NCI-H1105 (cell line): ENCODE measurements at regions not wholly inside any gene's neighbourhood (a gene's known extent, or its start where the extent isn't known, plus 50 kb on each side); places are given as distances from the start of the nearest gene placed in this dataset.

Experiments used
- DNase-seq: peaks from one replicate; lab custom pipeline; 2025; lab: John Stamatoyannopoulos, UW

- DNase-seq: peak; percentile 65
These were observed 222.5 kb downstream of the NXNL2 start for GRCh38 chr9:88757406-88758010.

GRCh38 chr9:88759364-88759763, 224.4 kb downstream of the NXNL2 start:
- no peak for DNase-seq

- DNase-seq: no peak
These were observed 224.3 kb upstream of the S1PR3 start for GRCh38 chr9:88766778-88767503.

- no peak for DNase-seq
These were observed 223.8 kb upstream of the S1PR3 start for GRCh38 chr9:88767504-88767790.

- no peak for DNase-seq
These were observed 218.7 kb upstream of the S1PR3 start for GRCh38 chr9:88772575-88772974.

- no peak for DNase-seq
These were observed 218.1 kb upstream of the S1PR3 start for GRCh38 chr9:88773126-88773525.

- DNase-seq: no peak
These were observed 217.5 kb upstream of the S1PR3 start for GRCh38 chr9:88773627-88774244.

- no peak for DNase-seq
These were observed 216.2 kb upstream of the S1PR3 start for GRCh38 chr9:88775037-88775471.

GRCh38 chr9:88775559-88775958, 215.7 kb upstream of the S1PR3 start:
- no peak for DNase-seq

GRCh38 chr9:88775966-88776365, 215.3 kb upstream of the S1PR3 start:
- DNase-seq: no peak

- no peak for DNase-seq
These were observed 214.4 kb upstream of the S1PR3 start for GRCh38 chr9:88776717-88777497.

GRCh38 chr9:88777498-88778312, 213.6 kb upstream of the S1PR3 start:
- DNase-seq: no peak

GRCh38 chr9:88781628-88782391, 209.5 kb upstream of the S1PR3 start:
- DNase-seq: no peak

GRCh38 chr9:88782931-88783710, 208.1 kb upstream of the S1PR3 start:
- DNase-seq: no peak

- DNase-seq: no peak
These were observed 207.6 kb upstream of the S1PR3 start for GRCh38 chr9:88783711-88784083.

- DNase-seq: no peak
These were observed 206.3 kb upstream of the S1PR3 start for GRCh38 chr9:88784960-88785359.

GRCh38 chr9:88786291-88787079, 204.8 kb upstream of the S1PR3 start:
- no peak for DNase-seq

- no peak for DNase-seq
These were observed 201.5 kb upstream of the S1PR3 start for GRCh38 chr9:88789785-88790184.

GRCh38 chr9:88791105-88791805, 200.0 kb upstream of the S1PR3 start:
- DNase-seq: no peak
